Subcutaneous abdominal adipose tissue (tissue), 5 donors: ENCODE measurements at regions not wholly inside any gene's neighbourhood (a gene's known extent, or its start where the extent isn't known, plus 50 kb on each side); places are given as distances from the start of the nearest gene placed in this dataset.

Experiments
- H3K27ac ChIP-seq: one replicate; pipeline ENCODE4 v1.7.0; 2013; ENCODE audit warnings: low read depth, mild to moderate bottlenecking, inconsistent platforms, low read length, moderate library complexity
- H3K27me3 ChIP-seq, 5 donors: one replicate each; pipeline ENCODE4 v1.7.0; 2013; ENCODE audit warnings: low read length in 5 of 5, inconsistent platforms in 1 of 5; ENCODE audit not compliant: control insufficient read depth in 5 of 5, insufficient read depth in 4 of 5
- H3K36me3 ChIP-seq, 5 donors: one replicate each; pipeline ENCODE4 v1.7.0; 2013; ENCODE audit warnings: low read length in 5 of 5; ENCODE audit not compliant: control insufficient read depth in 5 of 5, insufficient read depth in 5 of 5
- H3K4me1 ChIP-seq, 5 donors: one replicate each; pipeline ENCODE4 v1.7.0; 2013; ENCODE audit warnings: low read length in 5 of 5, mild to moderate bottlenecking in 3 of 5, moderate library complexity in 1 of 5; ENCODE audit not compliant: control insufficient read depth in 5 of 5, insufficient read depth in 5 of 5
- H3K4me3 ChIP-seq, 5 donors: one replicate each; pipeline ENCODE4 v1.7.0; 2013; ENCODE audit warnings: low read length in 5 of 5, low read depth in 1 of 5
- H3K9ac ChIP-seq, 5 donors: one replicate each; pipeline ENCODE4 v1.7.0; 2013; ENCODE audit warnings: low read length in 5 of 5, mild to moderate bottlenecking in 4 of 5, moderate library complexity in 3 of 5
- H3K9me3 ChIP-seq, 5 donors: one replicate each; pipeline ENCODE4 v1.7.0; 2013; ENCODE audit warnings: low read length in 5 of 5; ENCODE audit not compliant: control insufficient read depth in 5 of 5
- donor health status: healthy.
- donor health status: healthy.
- donor health status: healthy.
- donor health status: healthy.
- donor health status: healthy.

- H3K9ac ChIP-seq, result no peak overlapping the region
Measured at GRCh38 chr2:76556018-76556417, 845.3 kb upstream of the GCFC2 start.

GRCh38 chr2:76546207-76546606, 835.5 kb upstream of the GCFC2 start:
- Histone ChIP-seq H3K4me1 (no peaks in the 10 kb centered on the region), H3K4me3 (no peak overlapping the region), H3K36me3 (no peaks in the 10 kb centered on the region), H3K9ac (no peak overlapping the region), H3K9me3 (no peaks in the 10 kb centered on the region), H3K27ac (no peak overlapping the region), H3K27me3 (no peaks in the 10 kb centered on the region)

More at GRCh38 chr2:76556018-76556417, 845.3 kb upstream of the GCFC2 start:
- H3K9me3 ChIP-seq, result no peaks in the 10 kb centered on the region
- no peaks in the 10 kb centered on the region for H3K4me1 ChIP-seq
- no peak overlapping the region for H3K27ac ChIP-seq
- no peak overlapping the region for H3K4me3 ChIP-seq
- H3K36me3 ChIP-seq, result no peaks in the 10 kb centered on the region
- no peaks in the 10 kb centered on the region for H3K27me3 ChIP-seq

GRCh38 chr2:76544901-76545300, 834.2 kb upstream of the GCFC2 start:
- Histone ChIP-seq H3K27me3 (no peaks in the 10 kb centered on the region), H3K9ac (no peak overlapping the region), H3K9me3 (no peaks in the 10 kb centered on the region), H3K27ac (no peak overlapping the region), H3K36me3 (no peaks in the 10 kb centered on the region), H3K4me1 (no peaks in the 10 kb centered on the region), H3K4me3 (no peak overlapping the region)

- H3K4me1 ChIP-seq, result no peaks in the 10 kb centered on the region
Measured at GRCh38 chr2:76517574-76517909, 806.8 kb upstream of the GCFC2 start.

GRCh38 chr2:76516861-76517573, 806.3 kb upstream of the GCFC2 start:
- Histone ChIP-seq H3K36me3 (no peaks in the 10 kb centered on the region), H3K27me3 (no peaks in the 10 kb centered on the region), H3K27ac (no peak overlapping the region), H3K9me3 (no peaks in the 10 kb centered on the region), H3K4me1 (no peaks in the 10 kb centered on the region), H3K9ac (no peak overlapping the region), H3K4me3 (no peak overlapping the region)

More at GRCh38 chr2:76517574-76517909, 806.8 kb upstream of the GCFC2 start:
- Histone ChIP-seq H3K9ac (no peak overlapping the region), H3K27me3 (no peaks in the 10 kb centered on the region), H3K36me3 (no peaks in the 10 kb centered on the region), H3K27ac (no peak overlapping the region), H3K4me3 (no peak overlapping the region), H3K9me3 (no peaks in the 10 kb centered on the region)

GRCh38 chr2:76512201-76512820, 801.6 kb upstream of the GCFC2 start:
- H3K9me3 ChIP-seq, result no peaks in the 10 kb centered on the region
- no peaks in the 10 kb centered on the region for H3K36me3 ChIP-seq
- H3K9ac ChIP-seq, result no peak overlapping the region
- no peaks in the 10 kb centered on the region for H3K4me1 ChIP-seq
- no peaks in the 10 kb centered on the region for H3K27me3 ChIP-seq
- no peak overlapping the region for H3K27ac ChIP-seq
- H3K4me3 ChIP-seq, result no peak overlapping the region

- no peaks in the 10 kb centered on the region for H3K4me1 ChIP-seq
- H3K9ac ChIP-seq, result no peak overlapping the region
- H3K27ac ChIP-seq, result no peak overlapping the region
- H3K9me3 ChIP-seq, result no peaks in the 10 kb centered on the region
- H3K4me3 ChIP-seq, result no peak overlapping the region
- no peaks in the 10 kb centered on the region for H3K36me3 ChIP-seq
- H3K27me3 ChIP-seq, result no peaks in the 10 kb centered on the region
Measured at GRCh38 chr2:76506538-76506937, 795.8 kb upstream of the GCFC2 start.

GRCh38 chr2:76501641-76502040, 790.9 kb upstream of the GCFC2 start:
- H3K4me3 ChIP-seq, result no peak overlapping the region
- no peak overlapping the region for H3K27ac ChIP-seq
- H3K9me3 ChIP-seq, result no peaks in the 10 kb centered on the region
- no peaks in the 10 kb centered on the region for H3K36me3 ChIP-seq
- no peak overlapping the region for H3K9ac ChIP-seq
- H3K27me3 ChIP-seq, result no peaks in the 10 kb centered on the region
- no peaks in the 10 kb centered on the region for H3K4me1 ChIP-seq

- no peaks in the 10 kb centered on the region for H3K27me3 ChIP-seq
- H3K4me3 ChIP-seq, result no peak overlapping the region
- H3K9me3 ChIP-seq, result no peaks in the 10 kb centered on the region
- no peaks in the 10 kb centered on the region for H3K36me3 ChIP-seq
- H3K4me1 ChIP-seq, result no peaks in the 10 kb centered on the region
- H3K9ac ChIP-seq, result no peak overlapping the region
- no peak overlapping the region for H3K27ac ChIP-seq
Measured at GRCh38 chr2:76498360-76498759, 787.6 kb upstream of the GCFC2 start.

- H3K4me1 ChIP-seq, result no peaks in the 10 kb centered on the region
- H3K9me3 ChIP-seq, result no peaks in the 10 kb centered on the region
- no peaks in the 10 kb centered on the region for H3K36me3 ChIP-seq
- no peak overlapping the region for H3K4me3 ChIP-seq
- H3K9ac ChIP-seq, result no peak overlapping the region
- no peak overlapping the region for H3K27ac ChIP-seq
- no peaks in the 10 kb centered on the region for H3K27me3 ChIP-seq
Measured at GRCh38 chr2:76491503-76491902, 780.8 kb upstream of the GCFC2 start.
